HCEC 1CT (cell line): ENCODE measurements at regions not wholly inside any gene's neighbourhood (a gene's known extent, or its start where the extent isn't known, plus 50 kb on each side); places are given as distances from the start of the nearest gene placed in this dataset.

Experiments used
- DNase-seq: peaks from one replicate; pipeline ENCODE4 v3.0.0-alpha.2; 2017

- peak; percentile 74 for DNase-seq
These were observed 385.8 kb upstream of the TRIB2 start for GRCh38 chr2:12330916-12331315.

- no peak for DNase-seq
These were observed 385.0 kb upstream of the TRIB2 start for GRCh38 chr2:12331698-12332097.

- DNase-seq, result no peak
These were observed 383.4 kb upstream of the TRIB2 start for GRCh38 chr2:12333293-12333692.

- no peak for DNase-seq
These were observed 382.2 kb upstream of the TRIB2 start for GRCh38 chr2:12334412-12334966.

- DNase-seq, result no peak
These were observed 381.6 kb upstream of the TRIB2 start for GRCh38 chr2:12335131-12335530.

GRCh38 chr2:12335995-12336394, 380.7 kb upstream of the TRIB2 start:
- DNase-seq, result no peak

- no peak for DNase-seq
These were observed 377.6 kb upstream of the TRIB2 start for GRCh38 chr2:12338946-12339697.

GRCh38 chr2:12340164-12340563, 376.6 kb upstream of the TRIB2 start:
- peak; percentile 93 for DNase-seq

GRCh38 chr2:12341215-12341614, 375.5 kb upstream of the TRIB2 start:
- DNase-seq, result no peak

- peak; percentile 17 for DNase-seq
These were observed 374.8 kb upstream of the TRIB2 start for GRCh38 chr2:12341920-12342319.

- DNase-seq, result no peak
These were observed 373.6 kb upstream of the TRIB2 start for GRCh38 chr2:12343141-12343540.

GRCh38 chr2:12347066-12347493, 369.7 kb upstream of the TRIB2 start:
- peak; percentile 26 for DNase-seq

GRCh38 chr2:12348216-12348615, 368.5 kb upstream of the TRIB2 start:
- DNase-seq, result no peak

GRCh38 chr2:12350821-12351220, 365.9 kb upstream of the TRIB2 start:
- no peak for DNase-seq

GRCh38 chr2:12352889-12353288, 363.8 kb upstream of the TRIB2 start:
- no peak for DNase-seq

GRCh38 chr2:12361506-12361905, 355.2 kb upstream of the TRIB2 start:
- no peak for DNase-seq

GRCh38 chr2:12363138-12363537, 353.6 kb upstream of the TRIB2 start:
- DNase-seq, result peak; percentile 6

GRCh38 chr2:12363569-12363968, 353.2 kb upstream of the TRIB2 start:
- no peak for DNase-seq

- no peak for DNase-seq
These were observed 347.2 kb upstream of the TRIB2 start for GRCh38 chr2:12369566-12369965.

GRCh38 chr2:12376025-12376424, 340.7 kb upstream of the TRIB2 start:
- DNase-seq, result no peak

- DNase-seq, result no peak
These were observed 337.6 kb upstream of the TRIB2 start for GRCh38 chr2:12379143-12379542.

GRCh38 chr2:12381543-12382325, 335.0 kb upstream of the TRIB2 start:
- DNase-seq, result no peak

GRCh38 chr2:12382366-12382765, 334.4 kb upstream of the TRIB2 start:
- DNase-seq, result no peak
